PFSK-1 (cell line): ENCODE measurements at regions not wholly inside any gene's neighbourhood (a gene's known extent, or its start where the extent isn't known, plus 50 kb on each side); places are given as distances from the start of the nearest gene placed in this dataset.

ENCODE experiments used
- FOXP2 ChIP-seq: optimal IDR thresholded peaks from 2 replicates; pipeline ENCODE3; 2011; ENCODE audit warnings: borderline replicate concordance, control low read depth, inconsistent platforms; ENCODE audit not compliant: insufficient read depth; ENCODE audit errors: extremely low read length, extremely low read depth
- POLR2AphosphoS5 ChIP-seq: IDR thresholded peaks from 2 replicates; pipeline ENCODE4 v1.6.1; 2012; ENCODE audit warnings: low read depth, mild to moderate bottlenecking, control low read depth, low read length, moderate library complexity
- REST ChIP-seq, 2 experiments: IDR thresholded peaks; 2 replicates each; pipeline versions ENCODE4 v1.6.1 to v1.8.0; 2011 to 2012; ENCODE audit warnings: low read depth in 2 of 2, low read length in 2 of 2, control low read depth in 1 of 2, inconsistent platforms in 1 of 2, mild to moderate bottlenecking in 1 of 2, moderate library complexity in 1 of 2; ENCODE audit not compliant: insufficient read depth in 1 of 2
- SIN3A ChIP-seq: IDR thresholded peaks from 2 replicates; pipeline ENCODE4 v1.6.1; 2012; ENCODE audit warnings: mild to moderate bottlenecking, low read length, moderate library complexity, borderline replicate concordance; ENCODE audit not compliant: insufficient read depth
- TAF1 ChIP-seq: IDR thresholded peaks from 2 replicates; pipeline ENCODE4 v1.6.1; 2012; ENCODE audit warnings: low read length, control low read depth, borderline replicate concordance; ENCODE audit not compliant: insufficient read depth

GRCh38 chr7:135831455-135832195, 83.0 kb upstream of the FAM180A start:
- TF ChIP-seq TAF1 (no peak), POLR2AphosphoS5 (no peak), SIN3A (no peak), REST (IDR thresholded peaks at IDR 0.05; ENCODE audit: insufficient read depth in 1 of 2, low read depth in 2 of 2, low read length in 2 of 2) (no peak), FOXP2 (no peak)

- TF ChIP-seq FOXP2 (no peak), REST (IDR thresholded peaks at IDR 0.05; ENCODE audit: insufficient read depth in 1 of 2, low read depth in 2 of 2, low read length in 2 of 2) (no peak)
Observed at GRCh38 chr7:135828604-135829003, 80.0 kb upstream of the FAM180A start.

- TF ChIP-seq REST (IDR thresholded peaks at IDR 0.05; ENCODE audit: insufficient read depth in 1 of 2, low read depth in 2 of 2, low read length in 2 of 2) (no peak), FOXP2 (no peak), POLR2AphosphoS5 (no peak), TAF1 (no peak), SIN3A (no peak)
Observed at GRCh38 chr7:135827391-135827790, 78.8 kb upstream of the FAM180A start.

GRCh38 chr7:135825406-135825805, 76.8 kb upstream of the FAM180A start:
- TF ChIP-seq FOXP2 (no peak), SIN3A (no peak), POLR2AphosphoS5 (no peak), TAF1 (no peak), REST (IDR thresholded peaks at IDR 0.05; ENCODE audit: insufficient read depth in 1 of 2, low read depth in 2 of 2, low read length in 2 of 2) (no peak)

GRCh38 chr7:135822376-135822775, 73.8 kb upstream of the FAM180A start:
- no peak for TF ChIP-seq TAF1
- no peak for TF ChIP-seq REST (IDR thresholded peaks at IDR 0.05; ENCODE audit: insufficient read depth in 1 of 2, low read depth in 2 of 2, low read length in 2 of 2)
- TF ChIP-seq SIN3A: no peak
- no peak for TF ChIP-seq POLR2AphosphoS5
- no peak for TF ChIP-seq FOXP2
